Fibroblast of skin of scalp (primary cell): ENCODE measurements at regions not wholly inside any gene's neighbourhood (a gene's known extent, or its start where the extent isn't known, plus 50 kb on each side); places are given as distances from the start of the nearest gene placed in this dataset.

ENCODE experiments used
- DNase-seq: peaks from one replicate; pipeline ENCODE4 v3.0.0-alpha.2; 2013

GRCh38 chr4:14857475-14857874 is 144.8 kb upstream of the CPEB2 start:
- no peak for DNase-seq

- no peak for DNase-seq
These were observed 144.3 kb upstream of the CPEB2 start for GRCh38 chr4:14857981-14858380.

GRCh38 chr4:14862891-14863290 is 139.4 kb upstream of the CPEB2 start:
- no peak for DNase-seq

GRCh38 chr4:14863418-14864364 is 138.6 kb upstream of the CPEB2 start:
- DNase-seq: no peak

GRCh38 chr4:14864365-14865030 is 137.8 kb upstream of the CPEB2 start:
- DNase-seq: no peak

GRCh38 chr4:14865031-14865366 is 137.3 kb upstream of the CPEB2 start:
- DNase-seq: no peak

GRCh38 chr4:14865804-14866203 is 136.5 kb upstream of the CPEB2 start:
- DNase-seq: no peak

- no peak for DNase-seq
These were observed 134.4 kb upstream of the CPEB2 start for GRCh38 chr4:14867847-14868246.

DNA sequence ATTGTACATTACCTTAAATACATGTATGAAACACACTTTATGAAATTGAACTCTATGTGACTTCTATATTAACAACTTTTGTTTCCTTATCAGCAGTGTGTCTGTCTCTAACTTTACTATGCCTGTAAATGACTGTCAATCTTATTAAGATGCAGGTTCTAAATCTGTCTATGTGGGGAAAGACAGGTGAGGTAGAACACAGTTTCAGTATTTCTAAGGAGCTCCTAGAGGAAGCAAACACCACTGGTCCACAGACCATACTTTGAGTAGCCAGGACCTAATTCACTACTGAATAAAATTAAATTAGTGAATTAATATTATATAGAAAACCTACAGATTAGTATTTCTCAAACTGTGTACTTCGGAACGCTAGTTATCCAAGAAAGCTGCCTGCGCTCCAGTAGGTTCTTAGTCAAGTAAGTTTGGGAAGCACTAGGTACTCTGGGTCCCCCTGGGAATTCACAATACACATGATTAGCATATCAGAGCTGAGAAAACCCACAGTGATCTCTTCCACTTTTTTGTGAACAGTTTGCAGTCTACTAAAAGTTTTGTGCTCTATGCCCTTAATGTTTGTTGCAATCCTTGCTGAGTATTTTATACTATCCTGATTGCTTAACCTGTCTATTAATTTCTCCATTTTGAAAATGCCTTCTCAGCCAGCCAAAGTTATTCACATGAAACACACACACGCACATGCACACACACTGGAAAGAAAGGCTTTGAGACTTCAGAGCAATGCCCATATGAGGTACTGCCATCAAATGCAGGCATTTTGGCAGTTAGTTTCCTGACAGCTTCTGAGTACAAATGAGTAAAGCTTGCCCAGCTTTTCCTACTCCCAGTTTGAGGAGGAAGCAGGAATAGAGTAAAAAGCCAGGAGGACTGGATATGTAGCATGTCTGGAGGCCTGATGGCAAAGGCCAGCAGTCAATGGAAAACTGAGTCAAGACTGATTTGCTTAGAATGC is 133.6 kb upstream of the CPEB2 start:
- DNase-seq: no peak

DNA sequence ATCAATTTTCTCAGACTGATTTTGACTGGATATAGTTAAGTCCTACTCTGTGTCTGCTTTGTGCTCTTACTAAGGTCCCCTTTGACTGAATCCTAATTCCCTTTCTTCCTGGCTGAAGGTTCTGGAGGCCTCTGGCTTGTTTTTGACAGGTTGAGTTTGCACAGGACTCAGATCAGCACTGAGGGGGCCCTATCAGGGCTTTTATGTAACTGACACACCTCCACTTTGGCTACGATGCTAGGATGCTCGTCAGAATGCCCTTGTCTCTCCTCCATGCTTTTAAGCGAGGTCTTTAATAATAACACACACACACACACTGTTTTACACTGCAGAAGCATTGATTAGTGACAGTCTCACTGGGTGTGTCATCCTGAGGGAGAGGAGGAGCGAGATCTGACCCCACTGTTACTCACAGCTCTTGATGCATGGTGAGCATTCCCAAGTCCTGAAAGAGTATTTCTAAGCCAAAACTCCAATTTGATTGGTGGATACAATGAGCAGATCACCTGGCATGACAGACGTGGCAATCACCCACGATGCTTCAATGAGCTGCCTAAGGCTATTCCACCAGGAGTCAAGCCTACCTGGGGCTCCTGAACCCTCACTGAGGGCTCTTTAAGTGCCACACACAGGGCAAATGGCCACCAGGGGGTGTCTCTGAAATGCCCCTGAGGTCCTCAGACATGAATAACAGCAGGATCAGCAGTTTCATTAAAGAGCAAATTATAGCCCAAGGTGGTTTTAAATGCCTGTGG is 130.4 kb upstream of the CPEB2 start:
- no peak for DNase-seq

GRCh38 chr4:14874990-14875389 is 127.3 kb upstream of the CPEB2 start:
- DNase-seq: no peak

- no peak for DNase-seq
These were observed 124.7 kb upstream of the CPEB2 start for GRCh38 chr4:14877246-14878225.

GRCh38 chr4:14878681-14879080 is 123.6 kb upstream of the CPEB2 start:
- DNase-seq: no peak

DNA sequence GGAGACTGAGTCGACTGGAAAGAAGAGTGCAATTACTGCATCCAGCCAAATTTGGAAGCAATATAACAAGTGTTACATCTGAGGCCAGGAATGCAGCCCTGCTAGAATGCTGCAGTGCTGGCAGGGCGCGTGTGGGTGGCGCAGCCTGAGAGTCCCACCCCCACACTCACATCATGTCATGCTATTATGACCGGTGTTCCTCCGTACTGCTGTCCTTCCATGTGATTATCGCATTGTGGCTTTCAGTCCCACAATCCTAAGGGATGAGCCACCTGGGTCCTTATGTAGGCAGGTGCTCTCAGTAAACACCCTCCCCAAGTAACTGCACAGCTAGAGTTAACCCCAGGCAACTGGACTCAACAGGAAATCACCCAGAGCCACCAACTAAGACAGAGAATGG is 122.6 kb upstream of the CPEB2 start:
- no peak for DNase-seq

DNA sequence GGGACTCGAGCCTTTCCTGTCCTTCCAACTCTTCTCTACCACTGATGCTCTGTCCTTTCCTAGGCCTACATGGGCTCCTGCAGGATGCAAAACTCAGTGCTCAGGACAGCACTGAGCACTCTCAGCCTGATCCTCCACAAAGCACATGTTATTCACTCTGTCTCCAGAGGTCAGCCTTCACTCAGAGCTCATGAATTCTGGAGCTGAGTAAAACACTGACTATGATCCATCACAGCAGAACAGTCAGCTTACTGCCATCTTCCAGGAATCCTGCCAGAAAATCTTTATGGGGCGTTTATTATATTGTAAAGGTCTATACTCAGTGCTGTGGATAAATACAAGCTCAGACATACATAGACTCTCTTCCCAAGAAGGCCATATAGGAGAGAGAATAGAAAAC is 121.5 kb upstream of the CPEB2 start:
- no peak for DNase-seq

GRCh38 chr4:14883166-14883565 is 119.1 kb upstream of the CPEB2 start:
- no peak for DNase-seq

DNA sequence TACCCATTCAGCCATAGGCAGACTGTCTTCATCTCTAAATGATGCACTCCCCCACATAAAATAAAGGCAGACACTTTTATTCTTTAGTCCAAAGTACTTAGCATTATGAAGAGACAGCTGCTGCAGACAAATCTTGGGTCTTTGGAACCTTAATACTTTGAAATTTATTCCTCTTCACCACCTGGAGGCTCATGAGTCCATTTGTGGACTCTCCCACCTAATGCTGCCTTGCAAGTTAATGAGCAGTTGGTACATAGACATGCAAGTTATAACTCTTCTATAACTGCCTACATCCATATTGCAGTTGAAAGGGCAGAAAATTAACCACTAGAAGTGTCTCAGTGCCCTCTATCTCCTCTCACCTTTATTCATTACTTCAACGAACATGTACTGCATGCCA is 118.6 kb upstream of the CPEB2 start:
- no peak for DNase-seq

DNA sequence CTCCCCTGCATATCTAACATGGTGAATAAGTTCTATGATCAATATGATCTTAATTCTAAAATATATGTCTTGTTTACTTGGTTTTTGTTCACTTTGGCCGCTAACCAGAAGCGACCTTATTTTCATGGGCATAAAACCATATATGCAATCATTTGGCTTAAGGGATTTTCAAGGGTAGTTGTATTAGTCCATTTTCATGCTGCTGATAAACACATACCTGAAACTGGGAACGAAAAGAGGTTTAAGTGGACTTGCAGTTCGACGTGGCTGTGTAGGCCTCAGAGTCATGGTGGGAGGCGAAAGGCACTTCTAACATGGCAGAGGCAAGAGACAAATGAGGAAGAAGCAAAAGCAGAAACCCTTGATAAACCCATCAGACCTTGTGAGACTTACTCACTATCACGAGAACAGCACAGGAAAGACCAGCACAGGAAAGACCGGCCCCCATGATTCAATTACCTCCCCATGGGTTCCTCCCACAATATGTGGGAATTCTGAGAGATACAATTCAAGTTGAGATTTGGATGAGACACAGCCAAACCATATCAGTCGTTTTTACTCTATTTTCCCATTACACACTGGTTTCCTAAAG is 114.3 kb upstream of the CPEB2 start:
- DNase-seq: no peak

GRCh38 chr4:14888790-14889572 is 113.3 kb upstream of the CPEB2 start:
- no peak for DNase-seq

DNA sequence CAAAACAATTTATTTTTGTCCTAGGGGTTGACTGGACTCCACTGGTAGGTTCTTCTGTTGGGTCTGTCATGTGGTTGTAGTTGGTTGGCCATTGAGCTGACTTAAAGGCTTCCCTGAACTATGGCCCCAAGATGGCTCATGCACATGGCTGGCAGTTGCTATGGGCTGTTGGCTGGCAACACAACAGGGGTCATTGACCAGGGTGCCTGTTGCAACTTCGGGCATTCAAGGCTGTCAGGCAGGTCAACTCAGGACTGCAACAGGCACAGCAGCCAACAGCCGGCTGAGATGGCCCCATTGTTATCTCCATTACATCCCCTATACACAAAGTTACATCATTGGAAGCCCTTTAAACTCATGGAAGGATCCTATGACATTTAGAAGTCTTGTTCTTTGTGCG is 109.7 kb upstream of the CPEB2 start:
- no peak for DNase-seq
